PC-9 (cell line): ENCODE measurements at regions not wholly inside any gene's neighbourhood (a gene's known extent, or its start where the extent isn't known, plus 50 kb on each side); places are given as distances from the start of the nearest gene placed in this dataset.

ENCODE experiments used
- EZH2 ChIP-seq: fragments of 200-600 bp; sonication (generic); IDR thresholded peaks from 2 replicates; pipeline ENCODE4 v1.8.0; 2017; ENCODE audit warnings: antibody characterized with exemption, low read depth
- TF ChIP-seq, protein P1 (sequence below): fragments of 200-600 bp; sonication (generic); conservative IDR thresholded peaks from 2 replicates; pipeline ENCODE4 v1.6.1; 2017; ENCODE audit warnings: mixed run types, antibody characterized with exemption, mild to moderate bottlenecking, moderate library complexity

DNA sequence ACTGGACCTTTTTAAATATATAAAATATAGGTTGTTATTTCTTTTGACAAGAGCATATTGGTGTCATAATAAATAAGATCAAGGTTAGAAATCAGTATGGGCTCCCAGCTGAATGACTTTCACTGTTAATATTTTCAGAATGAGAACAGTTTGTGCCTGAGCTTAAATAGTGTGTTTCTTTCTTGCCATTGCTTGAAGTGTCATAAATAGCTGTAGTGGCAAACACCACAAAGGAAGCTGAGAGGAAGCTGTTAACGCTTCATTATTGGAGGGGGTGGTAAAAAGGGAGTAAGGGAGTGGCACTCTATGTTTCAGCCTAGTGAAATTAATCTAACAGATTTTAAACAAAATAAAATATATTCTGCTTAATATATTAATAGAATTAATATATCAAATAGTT, 1089.8 kb upstream of the NCAM2 start:
- TF ChIP-seq, protein P1, sequence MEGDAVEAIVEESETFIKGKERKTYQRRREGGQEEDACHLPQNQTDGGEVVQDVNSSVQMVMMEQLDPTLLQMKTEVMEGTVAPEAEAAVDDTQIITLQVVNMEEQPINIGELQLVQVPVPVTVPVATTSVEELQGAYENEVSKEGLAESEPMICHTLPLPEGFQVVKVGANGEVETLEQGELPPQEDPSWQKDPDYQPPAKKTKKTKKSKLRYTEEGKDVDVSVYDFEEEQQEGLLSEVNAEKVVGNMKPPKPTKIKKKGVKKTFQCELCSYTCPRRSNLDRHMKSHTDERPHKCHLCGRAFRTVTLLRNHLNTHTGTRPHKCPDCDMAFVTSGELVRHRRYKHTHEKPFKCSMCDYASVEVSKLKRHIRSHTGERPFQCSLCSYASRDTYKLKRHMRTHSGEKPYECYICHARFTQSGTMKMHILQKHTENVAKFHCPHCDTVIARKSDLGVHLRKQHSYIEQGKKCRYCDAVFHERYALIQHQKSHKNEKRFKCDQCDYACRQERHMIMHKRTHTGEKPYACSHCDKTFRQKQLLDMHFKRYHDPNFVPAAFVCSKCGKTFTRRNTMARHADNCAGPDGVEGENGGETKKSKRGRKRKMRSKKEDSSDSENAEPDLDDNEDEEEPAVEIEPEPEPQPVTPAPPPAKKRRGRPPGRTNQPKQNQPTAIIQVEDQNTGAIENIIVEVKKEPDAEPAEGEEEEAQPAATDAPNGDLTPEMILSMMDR: no peak
- TF ChIP-seq EZH2: no peak
